Posterior vena cava (tissue), 2 donors: ENCODE measurements at regions not wholly inside any gene's neighbourhood (a gene's known extent, or its start where the extent isn't known, plus 50 kb on each side); places are given as distances from the start of the nearest gene placed in this dataset.

ENCODE experiments used
- DNase-seq: peaks from one replicate; pipeline ENCODE4 v3.0.0-alpha.2; 2020; ENCODE audit warnings: low spot score
- intact Hi-C, 2 donors: fragments of 100-400 bp; cut with DNase I; formaldehyde crosslinking; loops; one replicate each; pipeline versions ENCODE4 v1.14.1 to v1.14.2; 2022 to 2023
- donor health status: DM: yes; HTN: yes; CAD: no.
- donor health status: DM: yes; HTN: yes; CAD: no.

- intact Hi-C loops: no loop called here
Measured at GRCh38 chr2:16018277-16019059, 78.1 kb downstream of the MYCN start.

GRCh38 chr2:16016282-16016681 is 75.9 kb downstream of the MYCN start:
- no peak for DNase-seq
- intact Hi-C loops: no loop called here

More at GRCh38 chr2:16018277-16019059, 78.1 kb downstream of the MYCN start:
- DNase-seq: no peak

DNA sequence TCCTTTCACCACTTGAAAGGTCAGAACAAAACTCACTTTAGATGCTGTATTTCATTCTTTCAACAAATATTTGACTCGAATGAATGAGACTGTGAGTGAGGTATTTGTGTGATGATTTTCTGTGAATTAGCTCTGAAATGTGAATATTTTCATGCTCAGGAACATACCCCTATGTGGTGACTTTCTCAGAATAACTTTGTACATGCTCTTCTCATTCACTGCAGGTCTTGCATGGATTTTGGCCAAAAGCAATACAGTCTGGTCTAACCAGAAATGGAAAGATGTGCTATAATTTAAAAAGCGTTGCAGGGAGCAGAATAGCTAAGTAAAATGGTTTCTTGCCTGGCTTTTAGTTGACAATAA is 75.5 kb downstream of the MYCN start:
- intact Hi-C loops: no loop called here
- DNase-seq: no peak

DNA sequence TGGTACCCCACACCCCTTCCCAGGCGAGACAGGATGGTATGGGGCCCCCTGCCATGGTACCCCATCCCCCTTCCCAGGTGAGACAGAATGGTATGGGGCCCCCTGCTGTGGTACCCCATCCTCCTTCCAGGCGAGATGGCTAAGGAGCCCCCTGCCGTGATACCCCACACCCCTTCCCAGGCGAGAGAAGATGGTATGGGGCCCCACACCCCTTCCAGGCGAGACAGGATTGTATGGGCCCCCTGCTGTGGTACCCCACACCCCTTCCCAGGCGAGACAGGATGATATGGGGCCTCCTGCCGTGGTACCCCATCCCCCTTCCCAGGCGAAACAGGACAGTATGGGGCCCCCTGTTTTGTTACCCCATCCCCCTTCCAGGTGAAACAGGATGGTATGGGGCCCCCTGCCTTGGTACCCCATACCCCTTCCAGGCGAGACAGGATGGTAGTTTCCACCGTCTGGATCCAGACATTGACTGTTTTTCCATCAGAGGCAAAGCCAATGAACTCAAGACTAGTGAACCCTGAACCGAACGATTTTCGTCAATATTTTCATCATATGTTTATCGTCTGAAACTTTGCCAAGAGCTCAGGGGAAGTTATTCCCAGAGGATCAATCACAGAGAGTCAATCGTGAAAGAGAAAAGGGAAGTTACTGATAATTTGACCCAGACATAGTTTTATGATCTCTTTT is 75.0 kb downstream of the MYCN start:
- no peak for DNase-seq
- intact Hi-C loops: no loop called here

DNA sequence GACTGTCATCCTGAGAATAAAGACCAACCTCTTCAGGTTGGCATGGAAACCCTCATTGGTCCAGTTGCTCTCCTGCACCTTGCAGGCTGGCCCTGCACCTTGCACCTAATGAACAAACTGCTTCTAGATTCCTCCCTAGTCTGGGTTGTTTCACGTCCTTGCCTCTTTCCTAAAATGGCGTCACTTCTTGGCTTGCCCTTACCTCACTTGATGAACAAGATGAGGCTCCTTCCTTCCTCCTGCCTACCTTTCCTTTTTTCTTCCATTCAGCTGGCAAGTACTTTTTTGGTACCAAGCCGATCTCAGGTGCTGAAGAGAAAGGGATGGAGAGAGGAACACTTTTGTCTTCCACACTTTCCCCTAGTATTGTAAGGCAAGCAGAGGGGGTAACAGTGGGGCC is 74.5 kb downstream of the MYCN start:
- DNase-seq: no peak
- intact Hi-C loops: no loop called here

- peak; percentile 63 for DNase-seq
Measured at GRCh38 chr2:16014041-16014787, 73.9 kb downstream of the MYCN start.

GRCh38 chr2:16013359-16013911 is 73.1 kb downstream of the MYCN start:
- DNase-seq: peak; percentile 37
- intact Hi-C loops: no loop called here

More at GRCh38 chr2:16014041-16014787, 73.9 kb downstream of the MYCN start:
- intact Hi-C loops: no loop called here

GRCh38 chr2:16012626-16013358 is 72.4 kb downstream of the MYCN start:
- DNase-seq: peak; percentile 58
- intact Hi-C loops: no loop called here

- no peak for DNase-seq
- intact Hi-C loops: no loop called here
Measured at GRCh38 chr2:16012029-16012596, 71.8 kb downstream of the MYCN start.

- intact Hi-C loops: no loop called here
- DNase-seq: no peak
Measured at GRCh38 chr2:16011621-16011960, 71.2 kb downstream of the MYCN start.

GRCh38 chr2:16010951-16011620 is 70.7 kb downstream of the MYCN start:
- intact Hi-C loops: no loop called here
- DNase-seq: no peak

DNA sequence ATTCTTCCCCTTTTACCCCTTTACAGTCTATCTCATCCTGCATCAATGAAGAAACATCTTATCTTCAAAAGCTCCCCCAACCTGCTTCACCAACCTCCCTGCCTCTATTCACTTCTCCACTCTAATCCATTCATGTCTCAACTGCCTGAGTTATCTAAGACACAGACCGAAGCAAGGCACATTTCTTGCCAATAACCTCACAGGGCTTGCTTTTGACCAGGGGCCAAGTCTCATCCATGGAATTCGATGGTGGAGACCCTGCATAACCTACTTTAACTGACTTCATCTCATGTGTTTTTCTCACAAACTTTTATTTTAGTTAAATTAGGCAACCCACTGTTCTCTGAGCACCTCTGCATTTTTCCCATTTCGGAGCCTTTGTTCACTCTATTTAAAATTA is 69.7 kb downstream of the MYCN start:
- DNase-seq: no peak
- intact Hi-C loops: no loop called here

- intact Hi-C loops: no loop called here
- DNase-seq: no peak
Measured at GRCh38 chr2:16009560-16009959, 69.2 kb downstream of the MYCN start.

DNA sequence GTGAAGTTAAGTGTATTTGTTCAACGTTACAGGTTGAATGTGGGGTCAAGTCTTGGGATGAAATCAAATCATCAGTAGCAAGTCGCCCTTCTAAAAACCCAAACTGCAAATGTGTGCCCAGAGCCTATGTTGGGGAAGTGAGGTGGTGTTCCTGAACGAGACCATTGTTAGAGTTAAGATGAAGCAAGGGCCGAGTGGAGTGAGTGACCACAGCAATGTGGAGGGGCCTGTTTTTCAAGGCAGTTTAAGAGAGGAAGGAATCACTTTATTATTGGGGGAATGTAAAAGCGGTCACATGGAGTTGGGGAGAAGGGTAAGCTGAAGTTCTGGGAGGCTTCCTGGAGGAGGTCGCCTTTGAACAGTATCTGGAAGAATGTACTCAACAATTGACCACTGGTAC is 68.5 kb downstream of the MYCN start:
- no peak for DNase-seq
- intact Hi-C loops: no loop called here

DNA sequence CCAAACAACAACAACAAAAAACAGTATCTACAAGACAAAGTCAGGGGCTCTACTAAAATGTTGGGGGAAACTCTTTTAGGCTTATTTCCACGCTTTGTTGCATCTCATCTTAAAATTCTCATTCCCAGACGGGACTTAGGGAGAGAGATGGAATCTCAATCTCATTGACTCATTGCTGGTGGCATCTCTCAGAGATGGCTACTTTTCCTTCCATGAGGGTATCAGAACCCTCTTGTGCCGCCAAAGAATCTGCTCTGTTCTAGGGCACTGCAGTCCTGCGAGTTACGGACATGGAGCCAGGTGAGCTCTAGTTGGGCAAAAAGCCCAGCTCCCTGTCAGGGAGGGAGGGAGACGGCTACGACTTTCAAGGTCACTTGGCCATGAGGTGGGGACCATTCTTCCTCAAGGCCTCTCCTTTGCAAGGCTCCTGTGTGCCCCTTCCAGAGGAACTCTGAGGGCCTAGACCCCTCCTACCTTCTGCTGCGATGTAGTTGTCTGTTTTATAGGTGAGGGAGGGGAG is 68.0 kb downstream of the MYCN start:
- DNase-seq: no peak
- intact Hi-C loops: no loop called here

- no peak for DNase-seq
- intact Hi-C loops: no loop called here
Measured at GRCh38 chr2:16007167-16007934, 67.0 kb downstream of the MYCN start.

DNA sequence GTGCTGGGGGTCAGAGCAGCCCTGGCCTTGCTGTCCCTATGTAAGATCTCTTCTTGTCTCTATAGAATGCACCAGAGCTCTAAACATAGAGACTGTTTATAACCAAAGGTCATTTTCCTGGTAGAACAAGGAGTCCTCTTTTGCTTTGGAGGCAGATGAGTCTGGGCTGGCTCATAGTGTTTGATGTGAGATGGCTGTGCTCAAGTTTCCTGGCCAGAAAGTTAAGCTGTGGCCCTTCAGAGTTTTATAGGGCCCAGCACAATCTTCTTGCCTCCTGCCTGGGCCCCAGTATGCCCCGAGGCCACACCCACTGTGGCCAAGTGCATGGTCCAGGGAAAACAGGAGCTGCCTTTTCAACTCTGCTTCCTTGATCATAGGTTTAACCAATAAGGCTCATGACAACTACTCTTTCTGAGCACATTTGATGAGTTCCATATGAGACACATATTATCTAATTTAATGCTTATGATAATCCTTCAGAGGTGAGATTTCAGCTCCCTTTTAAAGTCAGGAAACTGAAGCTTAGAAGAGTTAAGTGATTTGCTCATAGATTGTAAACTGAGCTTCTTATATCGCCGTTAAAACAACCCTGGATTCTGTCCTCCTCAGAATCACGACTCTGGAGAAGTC is 66.3 kb downstream of the MYCN start:
- intact Hi-C loops: no loop called here
- DNase-seq: no peak
